OCI-LY3 (cell line): ENCODE measurements at regions not wholly inside any gene's neighbourhood (a gene's known extent, or its start where the extent isn't known, plus 50 kb on each side); places are given as distances from the start of the nearest gene placed in this dataset.

Experiments
- CTCF ChIP-seq: fragments of 200-600, 300-600 bp; sonication (generic); IDR thresholded peaks from 2 replicates; pipeline ENCODE4 v1.5.1; 2014; ENCODE audit warnings: antibody characterized with exemption, low read length, low read depth
- EZH2phosphoT487 ChIP-seq: fragments of 200-600 bp; shearing (Covaris generic); IDR thresholded peaks from 2 replicates; pipeline ENCODE4 v1.6.1; 2018; ENCODE audit warnings: antibody characterized with exemption, mixed run types, low read depth

GRCh38 chr3:124498891-124499290 lies 231.4 kb upstream of the UMPS start:
- TF ChIP-seq CTCF (no peak), EZH2phosphoT487 (no peak)
